SK-MEL-5 (cell line): ENCODE measurements at regions not wholly inside any gene's neighbourhood (a gene's known extent, or its start where the extent isn't known, plus 50 kb on each side); places are given as distances from the start of the nearest gene placed in this dataset.
"Not testable (repeated sequence)": the region's sequence is repeated elsewhere in the genome, so short reads cannot be mapped to it uniquely, and the experiment has no call there.

Experiments
- DNase-seq: peaks from one replicate; pipeline ENCODE4 v3.0.0-alpha.2; 2016; ENCODE audit warnings: low read depth, low spot score
- in situ Hi-C: cut with HindIII; loops from 2 replicates; pipeline ENCODE4 v1.10.0; 2016; ENCODE audit warnings: low sequenced_read_pairs, high pct_unique_total_duplicates, low pct_unique_long_range_greater_than_20kb

- no peak for DNase-seq
- in situ Hi-C loops: no loop called here
Measured at GRCh38 chrX:138931212-138931611, 219.7 kb upstream of the FGF13 start.

DNA sequence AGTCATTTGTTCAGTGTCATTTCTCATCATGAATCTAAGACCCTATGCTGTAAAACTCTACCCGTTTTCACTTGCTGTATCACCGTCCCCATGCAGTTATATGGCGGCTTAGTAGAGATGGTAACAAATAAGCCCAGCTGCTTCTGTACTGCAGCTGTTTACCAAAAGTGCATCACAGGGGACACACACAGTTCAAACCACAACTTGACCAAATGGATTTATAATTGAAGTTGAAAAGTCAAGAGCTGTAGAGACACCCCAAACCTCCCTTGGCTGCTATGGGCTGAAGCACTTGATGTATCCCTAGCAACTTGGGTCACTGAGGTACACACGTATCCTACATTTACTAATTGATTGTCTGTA, 219.0 kb upstream of the FGF13 start:
- no peak for DNase-seq
- in situ Hi-C loops: no loop called here

DNA sequence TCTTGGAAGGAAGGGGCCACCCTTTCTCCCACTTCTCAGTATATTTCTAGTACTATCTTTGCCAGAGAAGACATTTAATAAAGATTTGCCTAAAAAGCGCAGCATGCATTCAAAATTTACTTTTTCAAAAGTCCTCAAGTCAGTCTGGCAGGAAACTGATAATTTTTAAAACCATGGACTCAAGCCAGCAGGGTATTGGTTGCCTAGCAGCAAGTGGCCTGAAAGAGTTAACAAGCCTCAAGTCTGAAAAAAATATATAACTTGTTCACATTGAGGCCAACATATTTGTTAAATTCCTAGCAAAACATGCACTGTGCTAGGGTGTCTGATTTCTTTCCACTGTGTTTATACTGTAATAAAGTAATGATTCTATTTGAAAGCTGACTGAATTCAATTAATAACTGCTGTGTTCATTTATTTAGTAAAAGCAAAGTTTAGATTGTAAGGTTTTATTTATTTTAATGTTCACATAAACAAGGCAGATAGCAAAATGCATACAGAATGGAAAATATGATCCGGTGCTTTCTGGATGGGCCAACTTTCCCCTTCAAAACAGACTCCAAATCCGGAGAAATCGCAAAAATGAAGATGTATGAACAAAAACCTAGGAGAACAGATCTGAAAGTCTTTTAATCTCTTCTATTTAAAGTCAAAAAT, 218.5 kb upstream of the FGF13 start:
- DNase-seq: no peak
- in situ Hi-C loops: no loop called here

GRCh38 chrX:138928737-138929459, 217.4 kb upstream of the FGF13 start:
- in situ Hi-C loops: no loop called here
- no peak for DNase-seq

- DNase-seq: no peak
- in situ Hi-C loops: no loop called here
Measured at GRCh38 chrX:138925330-138925729, 213.8 kb upstream of the FGF13 start.

GRCh38 chrX:138923805-138924204, 212.3 kb upstream of the FGF13 start:
- in situ Hi-C loops: no loop called here
- no peak for DNase-seq

- no peak for DNase-seq
- in situ Hi-C loops: no loop called here
Measured at GRCh38 chrX:138921031-138921430, 209.5 kb upstream of the FGF13 start.

DNA sequence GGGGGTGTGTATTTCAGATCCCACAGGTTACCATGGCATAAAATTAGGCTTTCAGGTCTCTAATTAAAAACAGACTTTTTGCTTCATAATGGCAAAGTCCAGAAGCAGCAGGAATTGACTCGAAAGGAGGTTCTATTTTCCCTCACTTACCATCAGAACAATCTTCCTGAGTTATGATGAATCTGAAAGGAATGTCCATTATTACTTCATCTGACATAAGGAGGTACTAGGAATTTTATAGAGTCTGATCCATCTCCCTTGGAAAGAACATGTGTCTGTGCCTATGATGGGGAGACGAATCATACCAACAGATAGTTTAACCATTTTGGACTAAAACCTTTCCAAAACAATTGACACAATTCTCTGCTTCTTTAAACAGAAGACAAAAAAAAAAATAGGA, 206.3 kb upstream of the FGF13 start:
- no peak for DNase-seq
- in situ Hi-C loops: no loop called here

DNA sequence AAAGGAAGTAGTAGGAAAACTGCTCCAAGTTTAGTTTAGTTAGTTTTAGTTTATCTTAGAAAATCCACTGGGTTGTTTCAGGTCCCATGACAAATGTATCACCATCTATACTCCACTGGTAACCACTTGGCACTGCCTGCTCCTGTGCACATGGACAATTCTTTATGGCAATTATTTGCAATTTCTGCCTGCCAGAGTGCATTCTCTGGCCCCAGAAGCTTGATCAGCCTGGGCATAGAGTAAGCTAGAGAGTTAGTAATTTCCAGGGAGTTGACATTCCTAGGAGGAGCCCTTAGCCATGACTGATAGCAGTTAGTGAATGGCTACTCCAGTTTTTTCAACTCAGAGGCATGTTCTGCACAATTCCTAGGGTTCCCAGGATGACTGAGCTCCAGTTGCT, 203.2 kb upstream of the FGF13 start:
- in situ Hi-C loops: no loop called here
- no peak for DNase-seq

GRCh38 chrX:138908577-138908976, 197.1 kb upstream of the FGF13 start:
- no peak for DNase-seq
- in situ Hi-C loops: no loop called here

- no peak for DNase-seq
- in situ Hi-C loops: no loop called here
Measured at GRCh38 chrX:138897621-138898492, 186.3 kb upstream of the FGF13 start.

DNA sequence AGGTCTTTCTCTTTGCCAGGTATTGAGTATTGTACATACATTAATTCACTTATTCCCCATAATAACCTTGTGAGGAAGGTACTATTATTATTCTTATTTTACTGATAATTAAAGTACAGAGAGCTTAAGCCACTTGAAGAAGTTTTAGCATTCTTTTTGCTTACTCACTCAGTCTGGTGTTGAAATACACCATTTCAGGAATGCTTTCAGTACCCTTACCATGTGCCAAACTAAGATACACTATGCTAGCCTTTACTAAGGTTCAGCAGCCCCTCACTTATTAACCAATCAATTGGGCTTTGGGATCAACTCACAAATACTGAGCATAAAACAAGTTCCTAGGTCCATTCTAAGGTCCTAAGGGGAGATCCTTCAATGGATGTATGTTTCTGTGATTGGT, 179.0 kb upstream of the FGF13 start:
- no peak for DNase-seq
- in situ Hi-C loops: no loop called here

GRCh38 chrX:138889149-138889548, 177.6 kb upstream of the FGF13 start:
- DNase-seq: no peak
- in situ Hi-C loops: no loop called here

- in situ Hi-C loops: no loop called here
- DNase-seq: no peak
Measured at GRCh38 chrX:138886769-138887168, 175.3 kb upstream of the FGF13 start.

DNA sequence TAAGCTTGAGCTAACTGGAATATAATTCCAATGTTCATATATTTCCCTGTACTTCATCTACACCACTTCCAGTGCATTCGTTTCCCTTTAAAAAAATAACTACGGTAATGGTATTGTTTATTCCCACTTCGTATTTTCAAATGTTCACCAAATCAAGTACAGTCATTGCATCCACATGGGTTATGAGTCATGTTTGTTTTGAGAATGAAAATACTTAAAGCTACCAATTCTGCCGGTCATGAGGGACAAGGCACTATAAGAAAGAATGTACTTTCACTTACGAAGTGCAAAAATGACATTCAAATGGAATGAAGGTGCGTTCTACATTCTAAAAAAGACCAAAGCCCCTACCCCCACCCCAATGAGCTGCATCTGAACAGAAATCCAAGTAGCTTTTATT, 174.4 kb upstream of the FGF13 start:
- in situ Hi-C loops: no loop called here
- DNase-seq: peak; percentile 10

DNA sequence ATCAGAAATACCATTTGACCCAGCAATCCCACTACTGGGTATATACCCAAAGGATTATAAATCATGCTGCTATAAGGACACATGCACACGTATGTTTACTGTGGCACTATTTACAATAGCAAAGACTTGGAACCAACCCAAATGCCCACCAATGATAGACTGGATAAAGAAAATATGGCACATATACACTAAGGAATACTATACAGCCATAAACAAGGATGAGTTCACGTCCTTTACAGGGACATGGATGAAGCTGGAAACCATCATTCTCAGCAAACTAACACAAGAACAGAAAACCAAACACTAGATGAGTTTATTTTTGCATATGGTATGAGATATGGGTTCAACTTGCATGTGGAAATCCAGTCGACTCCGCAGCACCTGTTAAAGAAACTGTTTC, 168.8 kb upstream of the FGF13 start:
- DNase-seq, in situ Hi-C loops: not testable (repeated sequence)

DNA sequence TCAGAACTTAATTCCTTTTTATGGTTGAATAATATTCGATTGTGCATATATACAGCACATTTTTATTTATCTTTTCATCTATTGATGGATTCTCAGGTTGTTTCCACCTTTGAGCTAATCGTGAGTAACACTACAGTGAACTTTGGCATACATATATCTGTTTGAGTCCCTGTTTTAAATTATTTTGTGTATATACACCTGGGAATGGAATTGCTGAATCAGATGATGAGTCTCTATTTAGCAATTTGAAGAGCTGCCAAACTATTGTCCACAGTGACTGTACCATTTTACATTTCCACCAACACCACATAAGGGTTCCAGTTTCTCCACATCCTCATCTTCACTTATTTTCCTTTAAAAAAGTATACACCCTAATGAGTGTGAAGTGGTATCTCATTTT, 166.2 kb upstream of the FGF13 start:
- in situ Hi-C loops: no loop called here

DNA sequence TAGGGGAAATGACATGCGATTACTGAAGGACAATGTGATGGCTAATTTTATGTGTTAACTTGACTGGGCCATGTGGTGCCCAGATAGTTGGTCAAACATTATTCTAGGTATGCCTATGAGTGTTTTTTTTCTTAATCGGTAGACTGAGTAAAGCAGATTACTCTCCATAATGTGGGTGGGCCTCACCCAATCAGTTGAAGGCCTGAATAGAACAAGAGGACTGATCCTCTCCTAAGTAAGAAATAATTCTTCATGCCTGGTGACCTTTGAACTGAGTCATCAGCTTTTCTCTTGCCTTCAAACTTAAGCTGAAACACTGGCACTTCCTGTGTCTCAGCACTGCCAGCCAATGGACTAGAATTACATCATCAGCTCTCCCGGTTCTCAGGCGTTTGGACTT, 164.0 kb upstream of the FGF13 start:
- in situ Hi-C loops: no loop called here
- DNase-seq: no peak

More for the DNA sequence above, 166.2 kb upstream of the FGF13 start:
- DNase-seq: no peak
